SU-DHL-6 (cell line): ENCODE measurements at regions not wholly inside any gene's neighbourhood (a gene's known extent, or its start where the extent isn't known, plus 50 kb on each side); places are given as distances from the start of the nearest gene placed in this dataset.

Source experiments
- H2AFZ ChIP-seq: fragments of 200-600 bp; sonication (generic); 2 replicates; pipeline ENCODE4 v1.6.1; 2014; ENCODE audit warnings: low read depth, mild to moderate bottlenecking, moderate library complexity, mixed read lengths, antibody characterized with exemption, low read length; ENCODE audit not compliant: severe bottlenecking
- H3F3A ChIP-seq: fragments of 200-600 bp; shearing (Covaris generic); 2 replicates; pipeline ENCODE4 v1.6.0; 2016; ENCODE audit warnings: antibody characterized with exemption, mild to moderate bottlenecking; ENCODE audit not compliant: insufficient read depth
- H3K27ac ChIP-seq: fragments of 200-600 bp; sonication (generic); 2 replicates; pipeline ENCODE4 v1.5.1; 2016; ENCODE audit warnings: low read depth, mild to moderate bottlenecking, low read length, moderate library complexity, mixed read lengths
- H3K27me3 ChIP-seq: fragments of 200-600 bp; sonication (generic), shearing (Covaris generic); 2 replicates; pipeline ENCODE4 v1.6.0; 2014; ENCODE audit warnings: mild to moderate bottlenecking, low read length
- H3K36me3 ChIP-seq: fragments of 200-600 bp; sonication (generic); 2 replicates; pipeline ENCODE4 v1.6.1; 2014; ENCODE audit warnings: mild to moderate bottlenecking, low read length, mixed read lengths
- H3K4me2 ChIP-seq: fragments of 300-600, 200-600 bp; shearing (Covaris generic), sonication (generic); 2 replicates; pipeline ENCODE4 v1.6.0; 2014; ENCODE audit warnings: low read length, low read depth, mild to moderate bottlenecking; ENCODE audit not compliant: poor library complexity, severe bottlenecking
- H3K4me3 ChIP-seq: fragments of 200-600 bp; sonication (generic); 2 replicates; pipeline ENCODE4 v1.5.1; 2014; ENCODE audit warnings: antibody characterized with exemption, low read length, mild to moderate bottlenecking, mixed read lengths; ENCODE audit not compliant: insufficient read depth, poor library complexity, severe bottlenecking
- H3K79me2 ChIP-seq: fragments of 200-600 bp; sonication (generic); 2 replicates; pipeline ENCODE4 v1.6.1; 2014; ENCODE audit warnings: mild to moderate bottlenecking, low read length, moderate library complexity; ENCODE audit not compliant: insufficient read depth
- H3K9ac ChIP-seq: fragments of 200-600 bp; sonication (generic); 2 replicates; pipeline ENCODE4 v1.7.0; 2014; ENCODE audit warnings: mild to moderate bottlenecking, low read length
- H3K9me2 ChIP-seq: fragments of 200-600 bp; sonication (generic); replicated peaks from 2 replicates; pipeline ENCODE4 v1.6.1; 2014; ENCODE audit warnings: low read length; ENCODE audit not compliant: insufficient read depth
- H3K9me3 ChIP-seq: fragments of 200-600 bp; sonication (generic); 2 replicates; pipeline ENCODE4 v1.6.1; 2014; ENCODE audit warnings: low read length, mixed read lengths; ENCODE audit not compliant: insufficient read depth
- H4K20me1 ChIP-seq: fragments of 200-600 bp; sonication (generic); 2 replicates; pipeline ENCODE4 v1.6.1; 2014; ENCODE audit warnings: low read depth, mild to moderate bottlenecking, antibody characterized with exemption, low read length, moderate library complexity, mixed read lengths
- CTCF ChIP-seq: fragments of 200-600 bp; sonication (generic); IDR thresholded peaks from one replicate; pipeline ENCODE4 v1.5.1; 2017; ENCODE audit warnings: antibody characterized with exemption, mild to moderate bottlenecking, low read length, moderate library complexity; ENCODE audit not compliant: insufficient read depth, poor library complexity, severe bottlenecking
- EZH2phosphoT487 ChIP-seq: fragments of 200-600 bp; sonication (generic), shearing (Covaris generic); conservative IDR thresholded peaks from 2 replicates; pipeline ENCODE4 v1.6.1; 2018; ENCODE audit warnings: mild to moderate bottlenecking, antibody characterized with exemption, low read length, moderate library complexity, mixed read lengths

- Histone ChIP-seq H3F3A (no peaks in the 10 kb centered on the region), H4K20me1 (no peaks in the 10 kb centered on the region), H3K79me2 (no peaks in the 10 kb centered on the region), H3K9ac (no peak overlapping the region), H3K27ac (no peak overlapping the region), H3K9me2 (no peaks in the 10 kb centered on the region), H3K4me2 (no peak overlapping the region), H3K27me3 (peaks cover 5% of the 10 kb centered on the region; the same call in 1 of the 2 replicates), H2AFZ (no peak overlapping the region), H3K9me3 (no peaks in the 10 kb centered on the region), H3K36me3 (no peaks in the 10 kb centered on the region), H3K4me3 (no peak overlapping the region)
- TF ChIP-seq EZH2phosphoT487 (no peak), CTCF (no peak)
These were observed 82.2 kb upstream of the GUCA2B start for GRCh38 chr1:42070996-42071395.

GRCh38 chr1:42057800-42058199 lies 95.4 kb upstream of the GUCA2B start:
- Histone ChIP-seq H3K4me2 (no peak overlapping the region), H3K27me3 (no peaks in the 10 kb centered on the region), H4K20me1 (no peaks in the 10 kb centered on the region), H3F3A (no peaks in the 10 kb centered on the region), H3K36me3 (no peaks in the 10 kb centered on the region), H3K79me2 (no peaks in the 10 kb centered on the region), H3K9me3 (peaks cover 12% of the 10 kb centered on the region; the same call in 1 of the 2 replicates), H3K27ac (no peak overlapping the region), H3K4me3 (no peak overlapping the region), H2AFZ (no peak overlapping the region), H3K9ac (no peak overlapping the region), H3K9me2 (no peaks in the 10 kb centered on the region)
- TF ChIP-seq CTCF (no peak), EZH2phosphoT487 (no peak)

GRCh38 chr1:42056460-42056859 lies 96.8 kb upstream of the GUCA2B start:
- H3K4me3 ChIP-seq = no peak overlapping the region
- no peaks in the 10 kb centered on the region for H3K9me2 ChIP-seq
- no peaks in the 10 kb centered on the region for H3K79me2 ChIP-seq
- no peak overlapping the region for H3K9ac ChIP-seq
- H3K36me3 ChIP-seq = no peaks in the 10 kb centered on the region
- H3K27ac ChIP-seq = no peak overlapping the region
- H3F3A ChIP-seq = no peaks in the 10 kb centered on the region
- H2AFZ ChIP-seq = no peak overlapping the region
- H3K9me3 ChIP-seq = peaks cover 12% of the 10 kb centered on the region; the same call in 1 of the 2 replicates
- no peaks in the 10 kb centered on the region for H4K20me1 ChIP-seq
- no peaks in the 10 kb centered on the region for H3K27me3 ChIP-seq
- no peak for TF ChIP-seq CTCF
- TF ChIP-seq EZH2phosphoT487 = no peak
- no peak overlapping the region for H3K4me2 ChIP-seq

- Histone ChIP-seq H4K20me1 (no peaks in the 10 kb centered on the region), H2AFZ (no peak overlapping the region), H3K27me3 (no peaks in the 10 kb centered on the region), H3K9ac (no peak overlapping the region), H3K9me2 (no peaks in the 10 kb centered on the region), H3K36me3 (no peaks in the 10 kb centered on the region), H3K4me2 (no peak overlapping the region), H3K9me3 (peaks cover 12% of the 10 kb centered on the region; the same call in 1 of the 2 replicates), H3K27ac (no peak overlapping the region), H3K79me2 (no peaks in the 10 kb centered on the region), H3F3A (no peaks in the 10 kb centered on the region), H3K4me3 (no peak overlapping the region)
- TF ChIP-seq EZH2phosphoT487 = no peak
- no peak for TF ChIP-seq CTCF
These were observed 98.1 kb upstream of the GUCA2B start for GRCh38 chr1:42055061-42055460.
